Smooth muscle cell (in vitro differentiated cells): ENCODE measurements at regions not wholly inside any gene's neighbourhood (a gene's known extent, or its start where the extent isn't known, plus 50 kb on each side); places are given as distances from the start of the nearest gene placed in this dataset.
"Not testable (repeated sequence)": the region's sequence is repeated elsewhere in the genome, so short reads cannot be mapped to it uniquely, and the experiment has no call there.

ENCODE experiments used
- DNase-seq: peaks from one replicate; lab custom pipeline; 2025; ENCODE audit not compliant: unreplicated experiment; lab: John Stamatoyannopoulos, UW
- H2AFZ ChIP-seq: fragments of 200-600 bp; sonication (generic); 2 replicates; pipeline ENCODE4 v1.6.0; 2016; ENCODE audit warnings: antibody characterized with exemption, low read depth, mild to moderate bottlenecking
- H3F3A ChIP-seq: fragments of 200-600 bp; sonication (generic); 2 replicates; pipeline ENCODE4 v1.6.0; 2017; ENCODE audit warnings: antibody characterized with exemption, low read depth
- H3K27ac ChIP-seq: fragments of 200-600 bp; sonication (generic); 2 replicates; pipeline ENCODE4 v1.5.1; 2016; ENCODE audit warnings: low read depth, mild to moderate bottlenecking
- H3K27me3 ChIP-seq: fragments of 200-600 bp; sonication (generic); 2 replicates; pipeline ENCODE4 v1.6.1; 2016; ENCODE audit warnings: low read depth, mild to moderate bottlenecking
- H3K36me3 ChIP-seq: fragments of 200-600 bp; sonication (generic); 2 replicates; pipeline ENCODE4 v1.5.1; 2016; ENCODE audit warnings: low read depth
- H3K4me1 ChIP-seq: fragments of 200-600 bp; sonication (generic); 2 replicates; pipeline ENCODE4 v1.5.1; 2016; ENCODE audit warnings: low read depth
- H3K4me2 ChIP-seq: fragments of 200-600 bp; sonication (generic); 2 replicates; pipeline ENCODE4 v1.6.0; 2016; ENCODE audit warnings: mild to moderate bottlenecking
- H3K4me3 ChIP-seq: fragments of 200-600 bp; sonication (generic); 2 replicates; pipeline ENCODE4 v1.5.1; 2016; ENCODE audit warnings: mild to moderate bottlenecking
- H3K79me2 ChIP-seq: fragments of 200-600 bp; sonication (generic); 2 replicates; pipeline ENCODE4 v1.6.0; 2016; ENCODE audit warnings: low read depth, mild to moderate bottlenecking
- H3K9ac ChIP-seq: fragments of 200-600 bp; sonication (generic); 2 replicates; pipeline ENCODE4 v1.6.0; 2016; ENCODE audit warnings: low read depth
- H3K9me3 ChIP-seq: fragments of 200-600 bp; sonication (generic); replicated peaks from 2 replicates; pipeline ENCODE4 v1.5.1; 2016; ENCODE audit warnings: low read depth
- H4K20me1 ChIP-seq: fragments of 200-600 bp; sonication (generic); 2 replicates; pipeline ENCODE4 v1.6.0; 2016; ENCODE audit warnings: low read depth
- CTCF ChIP-seq: fragments of 200-600 bp; sonication (generic); IDR thresholded peaks from 2 replicates; pipeline ENCODE4 v1.5.1; 2017; ENCODE audit warnings: borderline replicate concordance, mild to moderate bottlenecking, antibody characterized with exemption; ENCODE audit not compliant: insufficient read depth, poor library complexity, severe bottlenecking
- WGBS: methylation state at CpG from one replicate; pipeline ENCODE4 v1.1.7; 2016; ENCODE audit warnings: low lambda C conversion rate; 5-methylcytosine and 5-hydroxymethylcytosine counted together

- WGBS, result 92% methylated on average over 3 of the region's 3 CpGs
- Histone ChIP-seq H3K79me2 (no peaks in the 10 kb centered on the region), H3K9me3 (no peaks in the 10 kb centered on the region), H2AFZ (no peak overlapping the region), H3K27ac (no peak overlapping the region), H3K4me1 (no peaks in the 10 kb centered on the region), H3K36me3 (no peaks in the 10 kb centered on the region), H3F3A (no peaks in the 10 kb centered on the region), H4K20me1 (no peaks in the 10 kb centered on the region), H3K27me3 (no peaks in the 10 kb centered on the region), H3K4me3 (no peak overlapping the region), H3K9ac (no peak overlapping the region), H3K4me2 (no peak overlapping the region)
- no peak for DNase-seq
- TF ChIP-seq CTCF, result no peak
Observed at GRCh38 chr11:41716862-41717261, 257.4 kb upstream of the LRRC4C start.

GRCh38 chr11:41720761-41721160 lies 261.3 kb upstream of the LRRC4C start:
- Histone ChIP-seq H3K9me3 (no peaks in the 10 kb centered on the region), H3K9ac (no peak overlapping the region), H4K20me1 (no peaks in the 10 kb centered on the region), H3K4me3 (no peak overlapping the region), H2AFZ (no peak overlapping the region), H3K79me2 (no peaks in the 10 kb centered on the region), H3K27ac (no peak overlapping the region), H3F3A (no peaks in the 10 kb centered on the region), H3K4me1 (no peaks in the 10 kb centered on the region), H3K36me3 (no peaks in the 10 kb centered on the region), H3K4me2 (no peak overlapping the region), H3K27me3 (no peaks in the 10 kb centered on the region)
- WGBS, result 72% methylated on average over 2 of the region's 2 CpGs
- no peak for TF ChIP-seq CTCF
- DNase-seq, result no peak

GRCh38 chr11:41728161-41728560 lies 268.7 kb upstream of the LRRC4C start:
- WGBS, result 90% methylated on average over 6 of the region's 6 CpGs

GRCh38 chr11:41775296-41775695 lies 315.8 kb upstream of the LRRC4C start:
- Histone ChIP-seq H3K9me3 (no peaks in the 10 kb centered on the region), H4K20me1 (no peaks in the 10 kb centered on the region), H3K4me3 (no peak overlapping the region), H3K4me1 (no peaks in the 10 kb centered on the region), H3K9ac (no peak overlapping the region), H3K4me2 (no peak overlapping the region), H2AFZ (no peak overlapping the region), H3K36me3 (no peaks in the 10 kb centered on the region), H3K27ac (no peak overlapping the region), H3F3A (no peaks in the 10 kb centered on the region), H3K27me3 (no peaks in the 10 kb centered on the region), H3K79me2 (no peaks in the 10 kb centered on the region)
- TF ChIP-seq CTCF, result no peak
- DNase-seq, result no peak
- WGBS, result 95% methylated on average over 1 of the region's 1 CpG

More at GRCh38 chr11:41728161-41728560, 268.7 kb upstream of the LRRC4C start:
- H3K4me1 ChIP-seq, DNase-seq, H3K27ac ChIP-seq, H3K79me2 ChIP-seq, H3K4me3 ChIP-seq, H3K4me2 ChIP-seq, H3K36me3 ChIP-seq, H3F3A ChIP-seq, H4K20me1 ChIP-seq, H3K9ac ChIP-seq, H3K9me3 ChIP-seq, H3K27me3 ChIP-seq, H2AFZ ChIP-seq: not testable (repeated sequence)
